ENCODE measurements at regions not wholly inside any gene's neighbourhood (a gene's known extent, or its start where the extent isn't known, plus 50 kb on each side); places are given as distances from the start of the nearest gene placed in this dataset.
"Not testable (repeated sequence)": the region's sequence is repeated elsewhere in the genome, so short reads cannot be mapped to it uniquely, and the experiment has no call there.

DNA sequence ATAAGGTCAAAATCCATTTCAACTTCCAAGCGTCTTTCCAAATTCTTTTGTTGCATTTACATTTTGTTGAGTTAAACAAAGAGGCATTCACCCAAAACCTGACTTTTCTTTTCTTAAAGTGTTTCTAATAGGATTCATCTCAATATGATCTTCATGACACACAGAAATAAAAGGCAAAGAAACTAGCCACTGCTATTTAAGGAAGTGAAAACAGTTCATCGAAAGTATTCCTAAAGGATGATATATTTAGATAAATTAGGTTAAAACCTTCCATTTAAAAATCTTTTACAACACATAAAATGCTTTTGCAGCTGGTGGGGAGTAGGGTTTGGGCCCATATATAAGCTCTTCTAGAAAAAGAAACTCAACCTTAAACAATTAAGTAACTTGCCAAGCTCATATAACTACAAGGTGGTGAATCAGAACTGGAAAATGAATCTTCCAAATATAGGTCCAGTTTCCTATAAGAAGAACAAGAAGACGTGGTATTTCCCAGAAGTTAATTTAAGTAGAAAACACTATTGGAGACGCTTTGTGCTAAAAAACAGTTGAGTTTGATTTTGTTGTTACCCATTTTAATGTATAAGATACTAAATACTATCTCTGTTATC lies 336.0 kb upstream of the HNRNPA3 start:
- DNase-seq (ENCODE audit: low read depth in 4 of 4, low spot score in 3 of 4) = no peak

DNA sequence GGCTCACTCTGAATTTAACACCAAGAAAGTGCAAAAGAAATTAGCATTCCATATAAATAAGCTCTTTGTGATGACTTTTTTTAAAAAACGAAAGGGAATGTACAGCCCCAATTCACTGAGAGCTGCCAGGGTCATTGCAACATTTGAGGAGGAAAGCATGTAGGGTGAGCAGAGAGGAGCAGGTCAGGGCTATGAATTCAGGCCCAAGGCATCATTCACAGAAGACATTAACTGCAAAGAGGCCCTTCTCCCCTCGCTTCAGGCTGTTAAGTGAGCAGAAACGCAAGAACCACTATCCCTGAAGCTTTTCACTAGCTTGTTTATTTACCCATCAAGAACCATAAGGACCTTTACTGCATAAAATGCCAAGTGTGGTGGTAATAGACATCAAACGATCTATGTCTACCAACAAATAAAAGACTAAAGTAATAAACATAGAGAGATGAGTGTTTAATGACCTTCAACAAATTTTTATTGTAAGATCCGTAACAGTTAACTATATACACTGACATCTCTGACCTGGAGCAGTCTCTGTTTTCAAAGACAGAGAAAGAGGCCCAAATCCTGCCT lies 333.1 kb upstream of the HNRNPA3 start:
- DNase-seq (ENCODE audit: low read depth in 4 of 4, low spot score in 3 of 4) = no peak

DNA sequence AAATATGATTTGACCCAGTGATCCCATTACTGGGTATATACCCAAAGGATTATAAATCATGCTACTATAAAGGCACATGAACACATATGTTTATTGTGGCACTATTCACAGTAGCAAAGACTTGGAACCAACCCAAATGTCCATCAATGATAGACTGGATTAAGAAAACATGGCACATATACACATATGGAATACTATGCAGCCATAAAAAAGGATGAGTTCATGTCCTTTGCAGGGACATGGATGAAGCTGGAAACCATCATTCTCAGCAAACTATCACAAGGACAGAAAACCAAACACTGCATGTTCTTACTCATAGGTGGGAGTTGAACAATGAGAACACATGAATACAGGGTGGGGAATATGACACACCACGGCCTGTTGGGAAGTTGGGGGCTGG lies 330.5 kb upstream of the HNRNPA3 start:
- not testable (repeated sequence) for DNase-seq (ENCODE audit: low read depth in 4 of 4, low spot score in 3 of 4)

DNA sequence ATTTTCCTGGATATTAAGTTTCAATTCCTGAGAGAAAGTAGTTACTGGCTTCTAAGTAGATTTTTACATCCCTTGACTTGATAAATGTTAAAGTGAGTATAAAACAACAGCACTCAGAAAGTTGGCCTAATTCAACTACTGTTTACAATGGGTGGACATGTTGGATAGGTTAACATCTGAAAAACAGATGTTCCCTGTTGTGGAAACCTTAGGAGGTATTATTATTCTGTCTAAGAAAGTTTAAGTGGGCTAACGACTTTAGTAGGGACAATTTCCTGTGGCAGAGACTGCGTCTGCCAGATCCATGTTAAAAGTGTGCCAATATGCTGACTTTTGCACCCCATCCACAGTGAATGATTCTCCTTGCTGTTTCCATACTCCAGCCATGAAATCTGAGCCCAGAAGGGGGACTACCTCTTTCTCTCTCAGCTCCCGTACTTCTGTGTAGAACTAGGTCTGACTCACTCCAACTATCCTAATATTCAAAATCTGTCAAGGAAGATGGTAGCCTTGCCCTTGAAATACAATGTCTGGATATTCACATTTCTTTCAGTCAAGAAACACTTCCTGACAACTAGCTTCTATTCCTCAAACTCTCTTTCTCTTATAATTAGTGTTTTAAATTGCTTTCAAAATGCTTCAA lies 327.5 kb upstream of the HNRNPA3 start:
- DNase-seq (ENCODE audit: low read depth in 4 of 4, low spot score in 3 of 4) = no peak

DNA sequence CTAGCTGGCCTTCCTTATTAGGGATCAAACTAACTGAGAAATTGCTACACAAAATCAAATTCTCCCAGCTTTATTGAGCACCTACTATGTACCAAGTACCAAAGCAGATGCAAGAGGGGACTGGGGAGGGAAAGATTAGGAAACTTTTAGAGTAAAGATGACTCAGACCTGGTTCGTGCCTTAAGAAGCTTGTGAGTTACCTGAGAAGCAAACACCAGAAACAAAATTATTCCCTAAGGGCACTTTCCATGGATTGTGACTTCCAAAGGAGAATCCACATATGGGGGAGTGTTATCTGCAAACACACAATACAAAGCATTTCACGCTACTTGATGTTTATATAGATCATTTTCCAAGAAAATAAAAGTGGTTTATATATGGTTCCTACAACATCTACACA lies 326.9 kb upstream of the HNRNPA3 start:
- DNase-seq (ENCODE audit: low read depth in 4 of 4, low spot score in 3 of 4) = no peak

DNA sequence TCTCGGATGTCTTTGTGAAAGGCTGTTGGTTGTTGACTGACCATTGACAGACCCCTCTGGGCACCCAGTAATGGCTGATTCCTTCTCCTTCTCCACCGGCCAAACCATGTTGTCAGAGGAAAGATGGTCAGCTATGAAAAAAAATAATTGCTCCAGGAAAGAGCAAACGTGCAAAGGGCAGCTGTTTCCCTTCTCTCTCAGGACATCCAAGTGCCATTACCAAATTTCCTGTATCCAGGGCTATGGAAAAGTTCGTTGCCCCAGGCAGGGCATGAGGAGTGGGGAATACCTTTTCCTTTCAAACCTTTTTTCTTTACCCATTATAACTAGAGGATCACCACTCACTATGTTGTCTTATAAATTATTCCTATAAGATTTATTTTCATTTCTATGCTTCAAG lies 321.5 kb upstream of the HNRNPA3 start:
- no peak for DNase-seq (ENCODE audit: low read depth in 4 of 4, low spot score in 3 of 4)

DNA sequence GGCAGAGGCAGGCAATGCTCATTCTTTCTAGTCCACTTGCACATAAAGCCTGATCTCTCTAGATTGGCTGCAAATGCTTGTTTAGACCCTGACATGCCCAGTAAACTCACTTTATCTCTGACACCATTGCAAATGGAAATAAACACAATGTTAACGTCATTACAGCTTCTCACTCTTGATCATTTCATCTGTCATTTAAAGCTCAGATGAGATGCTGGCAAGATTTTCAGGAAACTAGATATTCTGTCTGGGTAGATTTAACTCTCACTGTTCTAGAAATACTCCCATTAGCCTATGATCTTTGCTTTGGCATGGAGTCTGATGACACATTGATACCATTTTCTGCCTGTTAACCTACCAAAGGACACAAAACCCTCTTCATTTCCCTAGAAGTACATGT lies 320.7 kb upstream of the HNRNPA3 start:
- no peak for DNase-seq (ENCODE audit: low read depth in 4 of 4, low spot score in 3 of 4)

DNA sequence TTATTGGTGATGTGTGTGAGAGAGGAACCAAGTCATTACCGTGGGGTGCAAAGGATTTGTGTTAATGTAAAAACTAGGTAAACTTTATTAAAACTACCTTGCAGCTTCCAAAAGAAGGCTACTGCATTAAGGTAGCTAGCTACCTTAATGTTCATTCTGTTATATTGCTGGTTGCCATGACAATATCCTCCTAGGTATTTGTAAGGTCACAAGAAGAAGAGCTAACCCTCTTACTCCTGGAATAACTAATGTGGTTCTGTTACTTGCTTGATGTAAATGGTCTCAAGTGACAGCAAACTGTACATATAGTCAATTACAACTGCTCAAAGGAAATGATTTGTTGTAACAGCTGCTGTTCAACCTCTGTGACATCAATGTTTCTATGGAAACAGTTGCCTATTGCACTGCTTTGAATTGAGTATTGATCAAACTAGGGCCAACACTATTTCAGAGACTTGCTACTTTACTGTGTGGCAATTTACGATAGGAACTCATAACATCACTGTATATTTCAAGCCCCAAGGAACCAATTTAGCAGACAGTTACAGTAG lies 319.8 kb upstream of the HNRNPA3 start:
- no peak for DNase-seq (ENCODE audit: low read depth in 4 of 4, low spot score in 3 of 4)

DNA sequence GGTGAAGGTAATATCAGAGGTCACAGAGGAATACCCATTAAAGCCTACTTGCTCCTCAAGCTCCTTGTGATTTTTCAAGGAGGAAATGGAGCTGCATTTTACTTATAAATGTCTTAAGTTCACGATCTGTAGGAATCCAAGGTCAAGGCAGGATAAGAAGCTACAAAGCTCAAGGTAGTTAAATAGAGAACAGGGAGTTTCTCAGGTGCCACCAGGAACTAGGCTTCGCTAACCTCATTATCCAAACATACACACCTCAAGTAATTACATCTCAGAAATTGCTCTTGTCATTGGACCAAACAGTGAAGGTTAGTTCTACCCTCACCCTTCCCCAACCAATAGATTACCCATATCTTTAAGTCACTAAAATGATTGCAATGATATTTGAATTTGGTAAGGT lies 317.4 kb upstream of the HNRNPA3 start:
- no peak for DNase-seq (ENCODE audit: low read depth in 4 of 4, low spot score in 3 of 4)

DNA sequence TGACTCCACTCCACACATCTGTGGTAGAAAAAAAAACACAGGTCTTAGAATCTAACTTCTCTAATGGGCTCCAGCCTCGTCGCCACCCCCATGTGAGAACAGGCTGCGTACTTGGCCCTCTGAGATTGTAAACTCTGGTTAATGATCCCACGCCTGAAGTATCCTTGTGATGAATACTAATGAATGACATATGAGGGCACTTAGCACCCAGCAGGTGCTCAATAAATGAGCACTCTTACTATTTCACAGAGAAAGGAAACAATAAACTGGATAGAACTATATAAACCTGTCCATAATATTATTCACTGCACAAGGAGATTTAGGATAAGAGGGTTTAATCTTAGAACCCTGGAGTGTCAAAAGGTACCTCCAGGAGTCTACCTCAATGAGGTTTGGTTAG lies 310.1 kb upstream of the HNRNPA3 start:
- no peak for DNase-seq (ENCODE audit: low read depth in 4 of 4, low spot score in 3 of 4)

DNA sequence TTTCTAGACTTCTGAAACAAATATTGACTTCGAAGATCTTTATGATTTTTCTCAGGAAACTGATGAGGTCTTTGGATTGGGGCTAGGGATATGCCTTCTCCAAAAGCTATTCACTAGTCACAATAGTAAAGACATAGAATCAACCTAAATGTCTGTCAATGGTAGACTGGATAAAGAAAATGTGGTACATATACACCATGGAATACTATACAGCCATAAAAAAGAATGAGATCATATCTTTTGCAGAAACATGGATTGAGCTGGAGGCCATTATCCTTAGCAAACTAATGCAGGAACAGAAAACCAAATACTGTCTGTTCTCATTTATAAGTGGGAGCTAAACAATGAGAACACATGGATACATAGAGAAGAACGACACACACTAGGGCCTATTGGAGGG lies 308.5 kb upstream of the HNRNPA3 start:
- DNase-seq (ENCODE audit: low read depth in 4 of 4, low spot score in 3 of 4) = not testable (repeated sequence)

DNA sequence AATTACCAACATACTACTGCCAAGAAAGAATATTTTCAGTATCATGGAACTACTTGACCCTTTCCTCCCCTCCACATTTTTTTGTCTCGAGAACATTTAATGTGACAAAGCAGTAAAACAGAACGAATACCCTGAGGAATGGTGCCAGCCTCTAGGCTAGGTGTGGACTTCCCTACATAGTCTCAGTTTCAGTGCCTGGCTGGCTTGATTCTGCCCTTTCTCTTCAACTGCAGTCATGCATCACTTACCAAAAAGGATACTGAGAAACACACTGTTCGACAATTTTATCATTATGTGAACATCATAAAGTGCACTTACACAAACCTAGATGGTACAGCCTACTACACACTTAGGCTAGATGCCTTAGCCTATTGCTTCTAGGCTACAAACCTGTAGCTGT lies 305.3 kb upstream of the HNRNPA3 start:
- DNase-seq (ENCODE audit: low read depth in 4 of 4, low spot score in 3 of 4) = no peak

DNA sequence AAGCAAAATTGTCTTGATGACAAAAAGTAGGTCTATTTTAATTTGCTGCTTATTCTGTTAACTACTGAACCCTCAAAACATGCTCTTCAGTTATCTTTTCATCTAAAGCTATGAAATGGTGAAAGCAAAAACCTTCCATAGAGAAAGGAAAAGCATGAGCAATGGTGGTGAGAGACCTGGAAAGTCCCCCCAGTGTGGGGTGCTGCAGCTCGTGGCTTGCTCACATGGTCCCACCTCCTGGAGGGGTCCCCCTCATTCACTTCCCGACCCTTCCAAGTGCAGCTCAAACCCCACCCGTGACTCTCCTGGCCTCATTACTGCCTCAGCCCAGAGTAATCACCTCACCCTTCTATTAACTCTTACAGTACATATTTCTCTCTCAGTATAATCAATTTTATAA lies 301.8 kb upstream of the HNRNPA3 start:
- no peak for DNase-seq (ENCODE audit: low read depth in 4 of 4, low spot score in 3 of 4)

DNA sequence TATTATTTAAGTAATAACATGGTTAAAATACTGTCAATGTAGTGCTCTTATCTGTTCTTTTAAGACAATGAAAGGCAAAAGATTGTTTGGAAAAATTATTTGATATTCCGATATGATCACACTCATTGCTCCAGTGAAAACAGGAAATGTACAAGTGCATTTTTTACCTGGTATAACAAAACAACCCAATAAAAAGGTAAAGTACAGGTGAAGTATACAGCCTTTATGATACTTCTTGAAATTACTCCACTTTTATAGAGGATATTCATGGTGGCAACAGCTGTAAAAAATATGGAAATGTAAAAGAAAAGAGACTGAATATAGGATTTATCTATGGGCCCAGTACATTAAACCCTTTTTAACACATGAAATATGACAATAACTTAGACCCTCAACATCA lies 298.6 kb upstream of the HNRNPA3 start:
- no peak for DNase-seq (ENCODE audit: low read depth in 4 of 4, low spot score in 3 of 4)

DNA sequence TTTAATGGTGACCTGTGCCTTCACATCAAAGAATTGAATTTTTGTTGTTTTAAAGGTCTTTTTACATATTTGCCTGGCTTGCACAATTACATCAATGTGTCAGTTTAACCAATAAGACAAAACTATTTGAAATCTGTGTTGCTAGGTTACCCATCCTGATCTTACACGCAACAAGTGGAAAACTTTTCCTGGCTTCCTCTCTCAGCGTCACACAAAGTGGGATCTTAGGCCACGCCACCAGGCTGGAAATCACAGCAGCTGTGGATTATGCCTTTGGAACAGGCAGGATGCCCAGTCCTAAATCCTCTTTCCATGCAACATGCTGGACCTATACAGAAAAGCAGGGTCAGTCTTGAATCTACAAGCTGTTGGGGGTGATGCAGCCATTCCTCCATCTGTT lies 298.2 kb upstream of the HNRNPA3 start:
- DNase-seq (ENCODE audit: low read depth in 4 of 4, low spot score in 3 of 4) = no peak

DNA sequence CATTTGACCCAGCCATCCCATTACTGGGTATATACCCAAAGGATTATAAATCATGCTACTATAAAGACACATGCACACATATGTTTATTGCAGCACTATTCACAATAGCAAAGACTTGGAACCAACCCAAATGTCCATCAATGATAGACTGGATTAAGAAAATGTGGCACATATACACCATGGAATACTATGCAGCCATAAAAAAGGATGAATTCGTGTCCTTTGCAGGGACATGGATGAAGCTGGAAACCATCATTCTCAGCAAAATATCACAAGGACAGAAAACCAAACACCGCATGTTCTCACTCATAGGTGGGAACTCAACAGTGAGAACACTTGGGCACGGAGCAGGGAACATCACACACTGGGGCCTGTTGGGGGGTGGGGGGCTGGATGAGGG lies 290.0 kb upstream of the HNRNPA3 start:
- DNase-seq (ENCODE audit: low read depth in 4 of 4, low spot score in 3 of 4) = not testable (repeated sequence)

DNA sequence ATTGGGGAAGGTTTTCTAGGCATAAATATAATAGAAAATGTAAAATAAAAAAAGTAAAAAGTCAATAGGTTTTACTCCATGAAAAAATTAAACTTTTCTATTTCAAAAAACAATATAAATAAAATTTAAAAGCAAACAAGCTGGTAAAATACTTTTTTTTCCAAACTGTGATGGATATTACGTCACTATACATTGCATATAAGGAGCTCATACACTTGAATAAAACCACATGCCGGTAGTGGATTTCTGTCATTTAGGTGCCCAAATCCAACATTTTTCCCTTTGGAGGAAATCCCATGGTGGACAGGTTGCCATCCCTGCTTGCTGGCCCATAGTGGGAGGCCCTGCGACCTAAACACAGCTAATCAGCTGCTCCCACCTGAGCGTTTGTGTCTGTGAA lies 289.4 kb upstream of the HNRNPA3 start:
- DNase-seq (ENCODE audit: low read depth in 4 of 4, low spot score in 3 of 4) = no peak

DNA sequence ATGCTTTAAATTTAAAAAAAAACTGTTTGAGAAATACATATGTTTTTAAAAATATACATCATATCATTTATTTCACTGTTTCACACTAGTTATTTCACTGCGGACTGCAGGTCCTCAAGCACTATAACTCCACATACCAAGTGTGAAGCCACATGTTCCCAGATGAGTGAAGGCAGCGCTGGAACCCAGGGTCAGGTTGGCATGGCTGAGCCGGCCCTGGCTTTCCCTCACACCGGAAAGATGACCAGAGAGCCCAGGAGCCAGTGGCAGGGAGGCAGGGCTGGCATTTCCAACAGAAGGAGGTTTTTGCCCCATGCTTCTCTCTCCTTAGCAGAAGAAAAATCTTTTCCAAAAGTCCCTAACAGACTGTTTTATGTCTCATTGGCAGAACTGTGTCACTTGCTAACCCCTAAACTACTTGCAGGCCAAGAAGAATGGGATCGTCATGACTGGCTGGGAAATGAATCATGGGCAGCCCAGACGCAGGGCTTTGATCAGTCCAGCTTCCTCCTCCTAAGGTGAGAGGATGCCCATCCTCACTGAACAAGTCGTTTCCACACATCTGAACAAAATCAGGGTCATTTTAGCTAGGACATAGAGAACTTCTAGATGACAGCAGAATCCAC lies 287.6 kb upstream of the HNRNPA3 start:
- no peak for DNase-seq (ENCODE audit: low read depth in 4 of 4, low spot score in 3 of 4)

DNA sequence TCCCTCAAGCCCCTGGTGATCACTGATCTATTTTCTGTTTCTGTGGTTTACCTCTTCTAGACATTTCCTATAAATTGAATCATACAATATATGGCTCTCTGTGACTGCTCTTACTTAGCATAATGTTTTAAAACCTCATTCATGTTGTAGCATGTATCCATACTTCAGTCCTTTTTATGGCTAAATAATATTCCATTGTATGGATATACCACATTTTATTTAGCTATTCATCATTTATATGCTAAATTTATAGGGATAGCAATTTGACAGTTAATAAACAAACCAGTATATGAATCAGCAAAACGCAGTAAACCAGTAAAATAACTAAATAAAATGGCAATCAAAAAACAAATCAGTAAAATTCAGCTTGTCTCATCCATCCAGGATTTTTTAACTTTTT lies 286.1 kb upstream of the HNRNPA3 start:
- no peak for DNase-seq (ENCODE audit: low read depth in 4 of 4, low spot score in 3 of 4)

DNA sequence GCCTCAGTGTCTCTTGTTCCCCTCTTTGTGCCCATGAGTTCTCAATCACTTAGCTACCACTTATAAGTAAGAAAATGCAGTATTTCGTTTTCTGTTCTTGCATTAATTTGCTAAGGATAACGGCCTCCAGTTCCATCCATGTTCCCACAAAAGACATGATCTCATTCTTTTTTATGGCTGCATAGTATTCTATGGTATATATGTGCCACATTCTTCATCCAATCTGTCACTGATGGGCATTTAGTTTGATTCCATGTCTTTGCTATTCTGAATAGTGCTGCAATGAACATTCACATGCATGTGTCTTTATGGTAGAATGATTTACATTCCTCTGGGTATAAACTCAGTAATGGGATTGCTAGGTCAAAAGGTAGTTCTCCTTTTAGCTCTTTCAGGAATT lies 283.2 kb upstream of the HNRNPA3 start:
- DNase-seq (ENCODE audit: low read depth in 4 of 4, low spot score in 3 of 4) = not testable (repeated sequence)

DNA sequence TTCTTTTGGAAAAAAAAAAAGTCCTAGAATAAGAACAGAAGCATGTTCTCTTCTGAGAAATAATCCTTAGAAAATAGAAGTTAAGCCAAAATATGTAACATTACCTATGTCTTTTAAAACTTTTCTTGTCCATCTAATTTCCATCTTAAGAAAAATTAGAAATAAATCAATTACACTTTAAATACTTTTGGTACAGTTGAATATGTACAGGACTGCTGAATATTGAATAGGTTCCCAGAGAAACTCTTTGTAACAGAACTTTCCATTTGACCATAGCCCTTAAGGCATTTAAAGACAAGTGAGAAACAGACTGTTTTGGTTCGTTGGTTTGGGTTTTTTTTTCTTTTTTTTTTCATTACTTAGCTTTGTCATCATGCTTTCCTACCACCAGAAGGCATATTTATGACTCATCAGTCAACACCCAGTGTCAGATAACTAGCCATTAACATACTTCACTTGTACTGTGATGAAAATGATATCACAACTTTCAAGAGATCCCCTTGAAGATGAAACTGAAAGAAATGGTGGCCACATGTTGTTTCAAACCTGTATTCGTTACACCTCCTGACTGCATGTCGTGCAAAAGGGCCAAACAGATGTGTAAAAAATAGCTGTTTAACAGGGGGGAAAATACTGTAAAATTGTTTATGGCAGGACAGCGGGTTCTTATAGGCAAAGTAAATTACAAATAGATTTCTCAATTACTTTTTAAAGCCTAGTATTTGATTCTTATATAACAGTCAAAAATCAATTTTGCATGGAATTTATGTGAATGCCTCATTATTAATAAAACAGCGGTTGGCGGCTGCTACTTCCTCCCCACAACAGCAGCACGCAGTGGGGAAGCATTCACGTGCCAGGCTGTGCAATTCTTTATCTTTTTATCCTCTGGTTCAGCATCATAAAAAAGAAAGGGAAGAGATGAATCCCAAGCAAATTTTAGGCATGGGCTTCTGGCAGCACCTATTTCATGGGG lies 280.7 kb upstream of the HNRNPA3 start:
- DNase-seq (ENCODE audit: low read depth in 4 of 4, low spot score in 3 of 4) = no peak

All from right renal pelvis (tissue), 4 donors.